Central memory CD8-positive, alpha-beta T cell (primary cell): ENCODE measurements at regions not wholly inside any gene's neighbourhood (a gene's known extent, or its start where the extent isn't known, plus 50 kb on each side); places are given as distances from the start of the nearest gene placed in this dataset.
A peak's percentile ranks its signal among the peaks of the same experiment; 100 is the strongest.

Source experiments
- ATAC-seq: fragments of 150-1000 bp; cut with Tn5 transposase; replicated peaks from 2 replicates; pipeline ENCODE4 v1.10.0; 2022; ENCODE audit warnings: mild to moderate bottlenecking, moderate FRiP score, moderate number of reproducible peaks; ENCODE audit not compliant: poor library complexity, severe bottlenecking; ENCODE audit errors: extremely low read depth
- DNase-seq, 2 donors: peaks; one replicate each; pipeline ENCODE4 v3.0.0; 2021; ENCODE audit warnings: low spot score in 2 of 2
- H3K27ac Mint-ChIP-seq: one replicate; pipeline ENCODE4 v1.8.0; 2022; ENCODE audit warnings: low read depth, mild to moderate bottlenecking, moderate library complexity, mixed read lengths
- H3K27me3 Mint-ChIP-seq: one replicate; pipeline ENCODE4 v1.8.0; 2022; ENCODE audit warnings: mixed read lengths
- H3K36me3 Mint-ChIP-seq: one replicate; pipeline ENCODE4 v1.8.0; 2022; ENCODE audit warnings: mild to moderate bottlenecking, moderate library complexity, mixed read lengths; ENCODE audit not compliant: insufficient read depth
- H3K4me1 Mint-ChIP-seq: one replicate; pipeline ENCODE4 v1.8.0; 2022; ENCODE audit warnings: mixed read lengths
- H3K4me3 Mint-ChIP-seq: one replicate; pipeline ENCODE4 v1.8.0; 2022; ENCODE audit warnings: mild to moderate bottlenecking, moderate library complexity, mixed read lengths
- H3K9me3 Mint-ChIP-seq: one replicate; pipeline ENCODE4 v1.8.0; 2022; ENCODE audit warnings: mixed read lengths

DNA sequence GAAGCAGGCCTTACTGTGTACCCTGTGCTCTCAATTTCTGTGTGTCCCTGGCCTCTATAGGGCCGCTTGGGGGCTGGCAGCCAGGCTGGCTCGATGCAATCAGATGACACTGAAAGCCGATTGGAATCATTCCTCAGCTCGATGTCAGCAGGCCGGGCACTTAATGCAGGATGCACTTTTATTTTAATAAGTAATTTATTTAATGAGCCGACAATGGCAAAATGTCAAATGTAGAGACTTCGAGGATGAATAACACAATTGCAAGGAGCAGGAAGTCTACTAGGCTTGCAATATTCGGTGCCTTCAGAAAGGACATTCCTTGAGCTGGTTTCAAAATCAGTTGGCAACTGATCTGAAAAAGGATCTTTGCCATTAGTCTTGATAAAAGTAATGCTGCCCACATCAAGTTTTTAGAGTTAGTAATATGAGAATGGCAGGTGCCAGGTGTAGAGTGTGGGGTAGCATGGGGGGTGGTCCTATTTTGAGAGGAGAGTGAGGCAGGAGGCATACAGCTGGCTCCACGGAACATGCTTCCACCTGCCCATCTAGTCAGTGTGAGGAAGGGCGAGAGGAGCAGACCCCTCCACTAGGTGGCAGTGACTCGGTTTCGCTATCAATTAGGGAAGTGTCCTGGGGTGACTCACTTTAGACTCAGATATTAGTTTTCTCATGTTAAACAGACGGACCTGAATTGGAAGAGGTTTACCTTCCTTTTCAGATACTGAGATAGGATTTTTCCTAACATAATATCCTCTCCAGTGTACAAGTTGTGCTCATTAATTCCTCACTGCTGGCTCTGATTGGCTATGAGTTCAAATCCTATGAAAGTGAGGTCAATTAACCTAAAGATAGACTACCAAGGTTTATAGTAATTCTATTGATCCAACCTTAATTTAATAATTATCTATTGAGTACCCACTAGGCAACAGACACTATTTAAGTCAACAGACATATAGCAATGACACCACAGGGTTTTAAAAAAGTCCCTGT, 80.9 kb downstream of the NABP1 start:
- no peak overlapping the region for H3K27ac Mint-ChIP-seq

DNA sequence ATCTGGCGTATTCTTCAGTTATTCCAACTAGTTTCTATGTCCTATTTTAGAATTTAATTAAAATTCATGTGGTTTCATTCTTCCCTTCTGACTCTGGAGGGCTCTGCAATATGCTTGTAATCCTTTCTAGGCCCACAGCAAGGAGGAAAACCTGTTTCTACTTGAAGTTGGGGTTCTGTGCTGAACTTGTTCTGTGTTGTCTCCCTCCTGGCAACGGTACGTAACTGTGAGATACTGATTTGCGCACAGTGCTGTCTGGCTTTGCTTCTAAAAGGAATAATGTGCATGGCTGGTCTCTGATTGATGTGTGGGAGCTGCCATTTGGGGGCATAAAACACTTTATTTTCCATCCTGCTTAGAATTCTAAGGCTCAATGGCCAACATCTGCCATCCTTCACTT, 81.7 kb downstream of the NABP1 start:
- H3K4me3 Mint-ChIP-seq = no peak overlapping the region
- H3K36me3 Mint-ChIP-seq = no peaks in the 10 kb centered on the region
- H3K4me1 Mint-ChIP-seq = no peaks in the 10 kb centered on the region
- DNase-seq (no peak), ATAC-seq (no peak)
- peaks cover 16% of the 10 kb centered on the region for H3K27me3 Mint-ChIP-seq
- no peak overlapping the region for H3K27ac Mint-ChIP-seq
- no peaks in the 10 kb centered on the region for H3K9me3 Mint-ChIP-seq

More for the DNA sequence above, 80.9 kb downstream of the NABP1 start:
- no peaks in the 10 kb centered on the region for H3K4me1 Mint-ChIP-seq
- no peaks in the 10 kb centered on the region for H3K9me3 Mint-ChIP-seq
- DNase-seq (peak; percentile 22 to 23), ATAC-seq (peak; percentile 95)
- H3K4me3 Mint-ChIP-seq = no peak overlapping the region
- H3K27me3 Mint-ChIP-seq = peaks cover 16% of the 10 kb centered on the region
- no peaks in the 10 kb centered on the region for H3K36me3 Mint-ChIP-seq

DNA sequence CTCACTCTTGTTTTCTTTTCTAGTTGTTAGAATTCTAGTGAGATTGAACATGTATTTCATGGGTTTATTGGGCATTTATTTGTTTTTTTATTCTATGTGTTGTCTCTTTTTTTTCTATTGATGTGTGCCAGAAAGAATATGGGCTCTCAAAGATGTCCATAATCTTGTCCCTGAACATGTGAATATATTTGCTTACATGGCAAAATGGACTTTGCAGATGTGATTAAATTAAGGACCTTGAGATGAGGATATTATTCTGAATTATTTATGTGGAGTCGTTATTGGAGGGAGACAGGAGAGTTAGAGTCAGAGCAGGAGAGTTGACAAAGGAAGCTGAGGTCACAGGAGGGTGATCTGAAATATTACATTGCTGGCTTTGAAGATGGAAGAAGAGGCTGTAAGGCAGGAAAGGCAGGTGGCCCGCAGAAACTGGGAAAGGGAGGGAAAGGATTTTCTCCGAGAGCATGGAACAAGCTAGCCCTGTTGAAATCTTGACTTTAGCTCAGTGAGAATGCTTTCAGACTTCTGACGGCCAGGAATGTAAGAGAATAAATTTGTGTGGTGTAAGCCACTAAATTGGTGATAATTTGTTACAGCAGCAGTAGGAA, 82.8 kb downstream of the NABP1 start:
- H3K9me3 Mint-ChIP-seq = no peaks in the 10 kb centered on the region
- DNase-seq = no peak
- peaks cover 16% of the 10 kb centered on the region for H3K27me3 Mint-ChIP-seq
- no peak for ATAC-seq
- H3K4me1 Mint-ChIP-seq = no peaks in the 10 kb centered on the region
- no peak overlapping the region for H3K4me3 Mint-ChIP-seq
- H3K36me3 Mint-ChIP-seq = no peaks in the 10 kb centered on the region
- H3K27ac Mint-ChIP-seq = no peak overlapping the region

DNA sequence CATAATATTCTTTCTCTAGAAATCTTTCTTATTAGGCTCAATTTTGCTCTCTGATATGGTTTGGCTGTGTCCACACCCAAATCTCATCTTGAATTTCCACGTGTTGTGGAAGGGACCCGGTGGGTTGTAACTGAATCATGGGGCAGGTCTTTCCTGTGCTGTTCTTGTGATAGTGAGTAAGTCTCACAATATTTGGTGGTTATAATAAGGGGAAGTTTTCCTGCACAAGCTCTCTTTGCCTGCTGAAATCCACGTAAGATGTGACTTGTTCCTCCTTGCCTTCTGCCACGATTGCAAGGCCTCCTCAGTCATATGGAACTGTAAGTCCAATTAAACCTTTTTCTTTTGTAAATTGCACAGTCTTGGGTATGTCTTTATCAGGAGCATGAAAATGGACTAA, 73.8 kb downstream of the CAVIN2 start:
- Mint-ChIP-seq H3K9me3 (peaks cover 6% of the 10 kb centered on the region), H3K27me3 (peaks cover 33% of the 10 kb centered on the region), H3K36me3 (no peaks in the 10 kb centered on the region), H3K4me3 (no peak overlapping the region), H3K4me1 (no peaks in the 10 kb centered on the region), H3K27ac (no peak overlapping the region)
- no peak for ATAC-seq
- DNase-seq = no peak

DNA sequence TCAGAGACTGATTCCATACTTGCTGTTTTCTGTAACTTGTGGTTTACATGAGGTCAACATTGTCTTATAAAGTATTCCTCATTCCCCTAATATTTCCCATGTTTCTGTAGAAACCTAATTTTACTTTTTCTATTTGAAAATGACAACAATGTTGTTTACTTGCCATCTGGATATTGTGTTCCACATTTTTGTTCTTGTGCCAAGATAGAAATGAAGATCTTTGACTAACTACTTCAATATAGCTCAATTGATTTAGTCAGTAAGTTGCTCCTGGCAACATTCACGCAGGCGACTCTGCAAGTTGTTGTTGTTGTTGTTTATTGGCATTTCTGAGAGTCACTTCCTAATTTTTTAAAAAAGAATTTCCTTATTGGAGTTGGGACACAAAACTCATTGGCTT, 69.5 kb downstream of the CAVIN2 start:
- peaks cover 6% of the 10 kb centered on the region for H3K9me3 Mint-ChIP-seq
- no peaks in the 10 kb centered on the region for H3K36me3 Mint-ChIP-seq
- no peaks in the 10 kb centered on the region for H3K4me1 Mint-ChIP-seq
- DNase-seq (no peak), ATAC-seq (no peak)
- H3K27ac Mint-ChIP-seq = no peak overlapping the region
- H3K4me3 Mint-ChIP-seq = no peak overlapping the region
- H3K27me3 Mint-ChIP-seq = peaks cover 31% of the 10 kb centered on the region

DNA sequence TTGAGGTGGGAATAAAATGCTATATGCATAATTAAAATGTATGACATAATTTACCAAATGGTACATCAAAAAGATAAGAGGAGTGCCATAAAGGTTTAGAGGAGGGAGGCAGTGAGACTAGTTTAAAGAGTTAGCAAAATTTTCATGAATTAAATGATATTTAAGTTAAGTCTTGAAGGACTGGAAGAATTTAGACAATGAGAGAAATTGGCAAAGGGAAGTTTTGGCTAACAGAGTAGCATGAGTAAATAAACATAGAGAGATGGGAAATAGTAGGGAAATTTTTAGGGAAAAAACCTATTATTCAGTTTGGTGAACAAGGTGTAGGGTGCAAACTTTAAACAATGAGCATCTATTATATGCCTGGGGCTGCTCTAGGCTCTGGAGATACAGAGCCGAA, 68.8 kb downstream of the CAVIN2 start:
- Mint-ChIP-seq H3K27ac (no peak overlapping the region), H3K4me1 (no peaks in the 10 kb centered on the region), H3K27me3 (peaks cover 34% of the 10 kb centered on the region), H3K4me3 (no peak overlapping the region), H3K36me3 (no peaks in the 10 kb centered on the region), H3K9me3 (peaks cover 6% of the 10 kb centered on the region)
- DNase-seq (no peak), ATAC-seq (no peak)

DNA sequence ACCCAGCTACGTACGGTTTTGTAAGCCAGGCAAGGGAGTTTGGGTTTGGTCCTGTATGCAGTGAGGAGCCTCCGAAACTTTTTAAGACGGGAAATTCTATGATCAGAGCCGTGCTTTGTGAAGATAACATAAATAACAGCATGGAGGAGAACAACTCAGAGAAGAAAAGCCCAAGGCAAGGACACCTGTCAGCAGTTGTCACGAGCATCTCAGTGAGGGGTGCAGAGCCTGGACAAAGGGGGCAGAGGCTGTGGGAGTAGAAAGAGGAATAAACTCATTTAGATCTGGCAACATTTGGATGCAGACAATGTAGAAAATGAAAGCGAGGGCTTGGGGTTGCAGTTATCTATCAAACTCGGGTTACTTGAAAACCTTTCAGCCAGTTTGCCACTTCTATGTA, 64.5 kb downstream of the CAVIN2 start:
- DNase-seq (no peak), ATAC-seq (no peak)
- no peaks in the 10 kb centered on the region for H3K36me3 Mint-ChIP-seq
- no peaks in the 10 kb centered on the region for H3K9me3 Mint-ChIP-seq
- no peak overlapping the region for H3K4me3 Mint-ChIP-seq
- peaks cover 31% of the 10 kb centered on the region for H3K27me3 Mint-ChIP-seq
- H3K27ac Mint-ChIP-seq = no peak overlapping the region
- no peaks in the 10 kb centered on the region for H3K4me1 Mint-ChIP-seq

DNA sequence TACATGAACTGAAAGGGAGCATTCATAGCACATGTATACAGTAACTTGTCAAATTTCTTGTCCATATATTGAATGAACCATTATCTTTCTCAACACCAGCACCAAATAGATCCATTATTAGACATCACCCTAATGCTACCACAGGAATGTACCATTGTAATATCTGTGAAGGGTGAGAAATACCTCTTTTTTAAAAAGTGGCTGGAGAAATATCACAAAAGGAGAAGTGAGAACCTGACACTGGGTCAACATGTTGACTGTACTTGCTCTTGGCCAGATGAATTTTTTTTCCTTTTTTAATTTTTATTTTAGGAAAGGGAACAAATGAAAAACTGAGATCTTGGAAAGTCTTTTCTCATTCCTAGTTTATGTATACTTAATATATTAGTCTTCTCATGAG, 63.5 kb downstream of the CAVIN2 start:
- Mint-ChIP-seq H3K27ac (no peak overlapping the region), H3K4me1 (no peaks in the 10 kb centered on the region), H3K27me3 (peaks cover 33% of the 10 kb centered on the region), H3K4me3 (no peak overlapping the region), H3K36me3 (no peaks in the 10 kb centered on the region), H3K9me3 (no peaks in the 10 kb centered on the region)
- DNase-seq (no peak), ATAC-seq (no peak)
